Smooth muscle cell (in vitro differentiated cells): ENCODE measurements at regions not wholly inside any gene's neighbourhood (a gene's known extent, or its start where the extent isn't known, plus 50 kb on each side); places are given as distances from the start of the nearest gene placed in this dataset.

Source experiments
- DNase-seq: peaks from one replicate; lab custom pipeline; 2025; ENCODE audit not compliant: unreplicated experiment; lab: John Stamatoyannopoulos, UW
- H2AFZ ChIP-seq: fragments of 200-600 bp; sonication (generic); 2 replicates; pipeline ENCODE4 v1.6.0; 2016; ENCODE audit warnings: antibody characterized with exemption, low read depth, mild to moderate bottlenecking
- H3F3A ChIP-seq: fragments of 200-600 bp; sonication (generic); 2 replicates; pipeline ENCODE4 v1.6.0; 2017; ENCODE audit warnings: antibody characterized with exemption, low read depth
- H3K27ac ChIP-seq: fragments of 200-600 bp; sonication (generic); 2 replicates; pipeline ENCODE4 v1.5.1; 2016; ENCODE audit warnings: low read depth, mild to moderate bottlenecking
- H3K27me3 ChIP-seq: fragments of 200-600 bp; sonication (generic); 2 replicates; pipeline ENCODE4 v1.6.1; 2016; ENCODE audit warnings: low read depth, mild to moderate bottlenecking
- H3K36me3 ChIP-seq: fragments of 200-600 bp; sonication (generic); 2 replicates; pipeline ENCODE4 v1.5.1; 2016; ENCODE audit warnings: low read depth
- H3K4me1 ChIP-seq: fragments of 200-600 bp; sonication (generic); 2 replicates; pipeline ENCODE4 v1.5.1; 2016; ENCODE audit warnings: low read depth
- H3K4me2 ChIP-seq: fragments of 200-600 bp; sonication (generic); 2 replicates; pipeline ENCODE4 v1.6.0; 2016; ENCODE audit warnings: mild to moderate bottlenecking
- H3K4me3 ChIP-seq: fragments of 200-600 bp; sonication (generic); 2 replicates; pipeline ENCODE4 v1.5.1; 2016; ENCODE audit warnings: mild to moderate bottlenecking
- H3K79me2 ChIP-seq: fragments of 200-600 bp; sonication (generic); 2 replicates; pipeline ENCODE4 v1.6.0; 2016; ENCODE audit warnings: low read depth, mild to moderate bottlenecking
- H3K9ac ChIP-seq: fragments of 200-600 bp; sonication (generic); 2 replicates; pipeline ENCODE4 v1.6.0; 2016; ENCODE audit warnings: low read depth
- H3K9me3 ChIP-seq: fragments of 200-600 bp; sonication (generic); replicated peaks from 2 replicates; pipeline ENCODE4 v1.5.1; 2016; ENCODE audit warnings: low read depth
- H4K20me1 ChIP-seq: fragments of 200-600 bp; sonication (generic); 2 replicates; pipeline ENCODE4 v1.6.0; 2016; ENCODE audit warnings: low read depth
- WGBS: methylation state at CpG from one replicate; pipeline ENCODE4 v1.1.7; 2016; ENCODE audit warnings: low lambda C conversion rate; 5-methylcytosine and 5-hydroxymethylcytosine counted together
- TF ChIP-seq, protein P1 (sequence below): fragments of 200-600 bp; sonication (generic); IDR thresholded peaks from 2 replicates; pipeline ENCODE4 v1.5.1; 2017; ENCODE audit warnings: borderline replicate concordance, mild to moderate bottlenecking, antibody characterized with exemption; ENCODE audit not compliant: insufficient read depth, poor library complexity, severe bottlenecking

DNA sequence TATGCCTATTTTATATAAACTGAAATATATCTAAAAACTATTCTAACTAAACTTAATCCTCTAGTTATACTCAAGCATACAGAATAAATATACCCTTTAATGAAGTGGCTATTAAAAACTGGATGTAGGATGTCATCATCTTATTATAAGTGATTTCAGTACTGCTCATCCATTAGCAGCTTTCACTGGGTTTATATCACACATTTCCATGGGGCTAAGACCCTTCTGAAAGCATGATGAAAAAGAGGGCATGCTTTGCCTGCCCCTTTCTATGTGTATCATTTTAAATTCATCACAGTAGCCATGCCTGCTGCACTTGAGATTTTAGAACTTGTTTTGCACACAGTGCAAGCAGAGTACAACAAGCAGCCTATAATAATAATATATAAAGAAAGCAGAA, 477.5 kb downstream of the SLITRK6 start:
- H3K4me2 ChIP-seq = no peak overlapping the region
- H2AFZ ChIP-seq = no peak overlapping the region
- H3F3A ChIP-seq = no peaks in the 10 kb centered on the region
- H3K27ac ChIP-seq = no peak overlapping the region
- no peaks in the 10 kb centered on the region for H3K79me2 ChIP-seq
- H3K4me1 ChIP-seq = no peaks in the 10 kb centered on the region
- no peaks in the 10 kb centered on the region for H4K20me1 ChIP-seq
- H3K4me3 ChIP-seq = no peak overlapping the region
- H3K36me3 ChIP-seq = no peaks in the 10 kb centered on the region
- no peaks in the 10 kb centered on the region for H3K9me3 ChIP-seq
- no peaks in the 10 kb centered on the region for H3K27me3 ChIP-seq
- H3K9ac ChIP-seq = no peak overlapping the region
- DNase-seq = no peak
- TF ChIP-seq, protein P1, sequence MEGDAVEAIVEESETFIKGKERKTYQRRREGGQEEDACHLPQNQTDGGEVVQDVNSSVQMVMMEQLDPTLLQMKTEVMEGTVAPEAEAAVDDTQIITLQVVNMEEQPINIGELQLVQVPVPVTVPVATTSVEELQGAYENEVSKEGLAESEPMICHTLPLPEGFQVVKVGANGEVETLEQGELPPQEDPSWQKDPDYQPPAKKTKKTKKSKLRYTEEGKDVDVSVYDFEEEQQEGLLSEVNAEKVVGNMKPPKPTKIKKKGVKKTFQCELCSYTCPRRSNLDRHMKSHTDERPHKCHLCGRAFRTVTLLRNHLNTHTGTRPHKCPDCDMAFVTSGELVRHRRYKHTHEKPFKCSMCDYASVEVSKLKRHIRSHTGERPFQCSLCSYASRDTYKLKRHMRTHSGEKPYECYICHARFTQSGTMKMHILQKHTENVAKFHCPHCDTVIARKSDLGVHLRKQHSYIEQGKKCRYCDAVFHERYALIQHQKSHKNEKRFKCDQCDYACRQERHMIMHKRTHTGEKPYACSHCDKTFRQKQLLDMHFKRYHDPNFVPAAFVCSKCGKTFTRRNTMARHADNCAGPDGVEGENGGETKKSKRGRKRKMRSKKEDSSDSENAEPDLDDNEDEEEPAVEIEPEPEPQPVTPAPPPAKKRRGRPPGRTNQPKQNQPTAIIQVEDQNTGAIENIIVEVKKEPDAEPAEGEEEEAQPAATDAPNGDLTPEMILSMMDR = no peak

DNA sequence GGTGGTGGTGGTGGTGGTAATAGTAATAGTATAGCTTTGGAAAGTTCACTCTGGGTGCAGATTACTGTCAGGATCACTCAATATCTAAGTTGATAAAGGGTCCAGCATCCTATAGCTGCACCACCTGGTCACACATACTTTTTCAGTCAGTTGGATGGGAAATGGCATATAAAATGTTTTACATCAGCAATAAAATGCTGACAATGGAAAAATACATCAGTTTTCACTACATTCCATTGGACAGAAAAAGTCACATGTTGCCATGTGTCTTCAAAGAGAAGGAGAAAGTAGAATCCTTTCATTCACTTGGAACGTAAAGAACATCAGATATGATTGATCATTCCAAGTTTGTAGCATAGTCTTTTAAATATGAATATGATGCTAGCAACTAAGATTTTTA, 481.4 kb downstream of the SLITRK6 start:
- H3K79me2 ChIP-seq = no peaks in the 10 kb centered on the region
- no peak overlapping the region for H3K4me2 ChIP-seq
- H2AFZ ChIP-seq = no peak overlapping the region
- H3K9me3 ChIP-seq = no peaks in the 10 kb centered on the region
- no peaks in the 10 kb centered on the region for H3K36me3 ChIP-seq
- DNase-seq = no peak
- no peaks in the 10 kb centered on the region for H4K20me1 ChIP-seq
- H3K4me1 ChIP-seq = peaks cover 21% of the 10 kb centered on the region
- no peaks in the 10 kb centered on the region for H3K27me3 ChIP-seq
- no peak overlapping the region for H3K9ac ChIP-seq
- no peak overlapping the region for H3K4me3 ChIP-seq
- TF ChIP-seq, protein P1 = no peak
- no peak overlapping the region for H3K27ac ChIP-seq
- WGBS = 98% methylated on average over 1 of the region's 1 CpG
- H3F3A ChIP-seq = peaks cover 6% of the 10 kb centered on the region

DNA sequence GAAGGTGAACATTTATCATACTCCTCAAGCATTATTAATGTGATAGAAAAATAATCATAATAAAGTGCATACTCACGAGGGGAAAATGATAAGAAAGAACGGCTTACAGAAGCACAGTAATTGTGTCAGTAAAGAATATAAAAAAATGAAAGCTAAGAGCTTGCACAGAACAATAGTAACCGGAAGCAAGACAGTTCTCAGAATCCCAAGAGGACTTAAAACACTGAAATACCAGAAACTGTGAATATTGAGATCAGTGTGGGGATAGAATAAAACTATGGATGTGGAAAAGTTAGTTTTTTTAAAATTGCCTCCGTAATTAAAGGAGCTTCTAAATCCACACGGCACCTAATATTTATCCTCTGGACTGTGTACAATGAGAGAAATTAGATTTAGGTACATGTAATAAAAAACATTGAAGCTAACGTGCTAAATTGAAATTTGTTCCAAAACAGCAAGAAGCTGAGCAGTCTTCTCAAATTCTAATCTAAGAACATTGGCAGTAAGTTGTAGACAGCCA, 482.7 kb downstream of the SLITRK6 start:
- Histone ChIP-seq H3K4me3 (no peak overlapping the region), H3K36me3 (no peaks in the 10 kb centered on the region), H3F3A (peaks cover 11% of the 10 kb centered on the region), H2AFZ (no peak overlapping the region), H3K27ac (no peak overlapping the region), H3K79me2 (no peaks in the 10 kb centered on the region), H3K4me1 (peaks cover 30% of the 10 kb centered on the region), H3K27me3 (no peaks in the 10 kb centered on the region), H3K9ac (no peak overlapping the region), H3K9me3 (no peaks in the 10 kb centered on the region), H3K4me2 (no peak overlapping the region), H4K20me1 (no peaks in the 10 kb centered on the region)
- TF ChIP-seq, protein P1 = no peak
- no peak for DNase-seq
- 92% methylated on average over 6 of the region's 6 CpGs for WGBS

DNA sequence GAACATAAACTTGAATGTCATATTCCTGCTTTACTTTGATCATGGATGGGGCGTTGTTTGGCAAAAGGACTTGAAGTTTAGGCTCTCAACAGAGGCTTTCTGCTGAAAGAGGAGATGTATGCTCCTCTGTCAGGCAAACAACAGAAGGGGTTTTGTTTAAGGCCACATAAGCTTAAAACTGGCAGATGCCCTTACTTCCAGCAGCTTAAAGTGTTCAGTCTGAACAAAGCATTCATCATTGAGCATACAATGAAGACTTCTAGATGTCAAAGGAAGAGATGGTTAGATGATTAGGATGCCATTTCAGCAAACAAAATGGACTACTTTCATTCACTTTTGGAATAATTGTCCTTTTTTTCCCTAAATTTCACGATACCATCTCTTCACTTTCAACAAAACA, 484.5 kb downstream of the SLITRK6 start:
- H3K4me1 ChIP-seq = peaks cover 30% of the 10 kb centered on the region
- no peak overlapping the region for H3K4me3 ChIP-seq
- H3K27ac ChIP-seq = peak overlapping the region; percentile 94
- peaks cover 11% of the 10 kb centered on the region for H3F3A ChIP-seq
- no peaks in the 10 kb centered on the region for H3K79me2 ChIP-seq
- no peaks in the 10 kb centered on the region for H3K9me3 ChIP-seq
- DNase-seq = no peak
- 86% methylated on average over 2 of the region's 2 CpGs for WGBS
- no peak overlapping the region for H3K4me2 ChIP-seq
- no peaks in the 10 kb centered on the region for H3K27me3 ChIP-seq
- TF ChIP-seq, protein P1 = no peak
- no peak overlapping the region for H2AFZ ChIP-seq
- H3K36me3 ChIP-seq = no peaks in the 10 kb centered on the region
- H3K9ac ChIP-seq = no peak overlapping the region
- H4K20me1 ChIP-seq = no peaks in the 10 kb centered on the region
